K562 (cell line): ENCODE measurements at regions not wholly inside any gene's neighbourhood (a gene's known extent, or its start where the extent isn't known, plus 50 kb on each side); places are given as distances from the start of the nearest gene placed in this dataset.

Experiments
- HDAC8 ChIP-seq: fragments of 450-650 bp; IDR thresholded peaks from 2 replicates; pipeline ENCODE4 v1.6.1; 2016; ENCODE audit warnings: mild to moderate bottlenecking, missing genetic modification characterization, moderate library complexity, missing compliant biosample characterization
- MEF2A ChIP-seq: IDR thresholded peaks from 2 replicates; pipeline ENCODE4 v1.6.1; 2011; ENCODE audit warnings: low read depth, mild to moderate bottlenecking, low read length, moderate library complexity; ENCODE audit not compliant: control insufficient read depth
- MGA ChIP-seq: fragments of 450-650 bp; IDR thresholded peaks from 2 replicates; pipeline ENCODE4 v1.6.1; 2016; ENCODE audit warnings: mild to moderate bottlenecking, moderate library complexity

- TF ChIP-seq HDAC8 (tag) (no peak), MGA (no peak), MEF2A (no peak)
- TF ChIP-seq, all 486 proteins: peak for 0
Measured at GRCh38 chr20:52752023-52752422, 220.1 kb upstream of the TSHZ2 start (continued).
